ENCODE measurements at regions not wholly inside any gene's neighbourhood (a gene's known extent, or its start where the extent isn't known, plus 50 kb on each side); places are given as distances from the start of the nearest gene placed in this dataset.

GRCh38 chrX:7711167-7711566 is 131.8 kb upstream of the VCX start:
- TF ChIP-seq TAF1 (IDR thresholded peaks at IDR 0.05; ENCODE audit: low read depth, low read length) (no peak), POLR2A (IDR thresholded peaks at IDR 0.05; ENCODE audit: low read depth, low read length) (no peak), POLR2AphosphoS5 (IDR thresholded peaks at IDR 0.05; ENCODE audit: low read depth, low read length) (no peak), SPI1 (IDR thresholded peaks at IDR 0.05; ENCODE audit: low read depth, low read length) (no peak), PAX5 (IDR thresholded peaks at IDR 0.05; ENCODE audit: insufficient read depth, low read length, severe bottlenecking) (no peak)

Measured in GM12891 (cell line).